A549 (cell line): ENCODE measurements at regions not wholly inside any gene's neighbourhood (a gene's known extent, or its start where the extent isn't known, plus 50 kb on each side); places are given as distances from the start of the nearest gene placed in this dataset.

Source experiments
- ATAC-seq, 2 experiments: fragments of 200-7000 bp in 1 of 2; fragments of >200 bp in 1 of 2; cut with Nextera tagmentation in 1 of 2; cut with Tn5 transposase in 1 of 2; 3 replicates each; pipeline versions ENCODE4 v1.8.0 to v1.9.1; 2018 to 2020; ENCODE audit warnings: mild to moderate bottlenecking in 1 of 2, moderate library complexity in 1 of 2
- CTCF ChIA-PET: fragments of 300-600 bp; sonication (Branson Sonifier 250); formaldehyde crosslinking; extraction: SDS; loops from one replicate; lab custom pipeline; 2021; ENCODE audit warnings: antibody characterized with exemption, inconsistent platforms; lab: Yijun Ruan, JAX
- POLR2A ChIA-PET: fragments of 350-600 bp; formaldehyde crosslinking; extraction: SDS; loops from one replicate; lab custom pipeline; 2021; ENCODE audit warnings: antibody characterized with exemption, inconsistent platforms; lab: Yijun Ruan, JAX
- DNase-seq, 2 experiments: peaks; one replicate each; pipeline versions ENCODE4 v3.0.0 to v3.0.0-alpha.2; 2011 to 2016; ENCODE audit warnings: low read depth in 1 of 2, low spot score in 1 of 2
- FAIRE-seq: peaks from 2 replicates; lab custom pipeline; 2011; peaks lifted over from hg19 to GRCh38; lab: Jason Lieb, UNC
- H3K27ac ChIP-seq, 2 experiments: fragments of >200 bp; sonication (Bioruptor Twin); formaldehyde crosslinking; 3 replicates each; pipeline ENCODE4 v1.5.1; 2016 to 2017
- H3K4me1 ChIP-seq: fragments of >200 bp; sonication (Bioruptor Twin); formaldehyde crosslinking; 3 replicates; pipeline ENCODE4 v1.6.1; 2016
- H3K4me2 ChIP-seq: fragments of >200 bp; sonication (Bioruptor Twin); formaldehyde crosslinking; 3 replicates; pipeline ENCODE4 v1.6.1; 2016
- H3K4me3 ChIP-seq: fragments of >200 bp; sonication (Bioruptor Twin); formaldehyde crosslinking; 3 replicates; pipeline ENCODE4 v1.5.1; 2016
- H3K9me3 ChIP-seq: fragments of >200 bp; sonication (Bioruptor Twin); formaldehyde crosslinking; 3 replicates; pipeline ENCODE4 v1.6.1; 2016
- BCL3 ChIP-seq: fragments of >200 bp; sonication (Bioruptor Twin); formaldehyde crosslinking; IDR thresholded peaks from 3 replicates; pipeline ENCODE4 v1.6.1; 2016
- BHLHE40 ChIP-seq: IDR thresholded peaks from 2 replicates; pipeline ENCODE4 v1.6.1; 2012; ENCODE audit warnings: low read depth, low read length, inconsistent platforms
- CBX2 ChIP-seq: fragments of 200-600 bp; sonication (generic); IDR thresholded peaks from 2 replicates; pipeline ENCODE4 v1.6.1; 2016; ENCODE audit warnings: low read depth, mild to moderate bottlenecking, borderline replicate concordance
- CBX8 ChIP-seq: fragments of 200-600 bp; sonication (generic); IDR thresholded peaks from 2 replicates; pipeline ENCODE4 v1.6.1; 2016
- CHD2 ChIP-seq: fragments of 150-350 bp; IDR thresholded peaks from 2 replicates; pipeline ENCODE4 v1.6.1; 2014; ENCODE audit warnings: low read length; ENCODE audit not compliant: partially characterized antibody
- CHD4 ChIP-seq: fragments of 200-600 bp; sonication (generic); IDR thresholded peaks from 2 replicates; pipeline ENCODE4 v1.6.1; 2016; ENCODE audit warnings: antibody characterized with exemption, mild to moderate bottlenecking, borderline replicate concordance
- ELK1 ChIP-seq: fragments of 150-350 bp; IDR thresholded peaks from 2 replicates; pipeline ENCODE4 v1.6.1; 2014; ENCODE audit warnings: low read depth, mild to moderate bottlenecking, low read length
- ESRRA ChIP-seq: fragments of 150-350 bp; IDR thresholded peaks from 2 replicates; pipeline ENCODE4 v1.6.1; 2014; ENCODE audit warnings: mild to moderate bottlenecking, low read length, borderline replicate concordance
- FOSB ChIP-seq: fragments of 250-450 bp; sonication (Bioruptor Pico); IDR thresholded peaks from 2 replicates; pipeline ENCODE4 v1.5.0; 2020; ENCODE audit warnings: mild to moderate bottlenecking, moderate library complexity
- HDAC2 ChIP-seq: fragments of 200-600 bp; sonication (generic); IDR thresholded peaks from 2 replicates; pipeline ENCODE4 v1.6.1; 2016
- NFE2L2 ChIP-seq: fragments of 150-350 bp; conservative IDR thresholded peaks from 2 replicates; pipeline ENCODE4 v1.6.1; 2014; ENCODE audit warnings: low read length
- NR3C1 ChIP-seq: fragments of >200 bp; sonication (Bioruptor Twin); formaldehyde crosslinking; IDR thresholded peaks from 3 replicates; pipeline ENCODE4 v1.6.1; 2017
- PBX3 ChIP-seq: IDR thresholded peaks from 2 replicates; pipeline ENCODE4 v1.6.1; 2012
- PHF8 ChIP-seq: fragments of 200-600 bp; sonication (generic); IDR thresholded peaks from 2 replicates; pipeline ENCODE4 v1.6.1; 2016; ENCODE audit warnings: low read depth, mild to moderate bottlenecking, antibody characterized with exemption, moderate library complexity, borderline replicate concordance
- POLR2AphosphoS2 ChIP-seq: conservative IDR thresholded peaks from 2 replicates; pipeline ENCODE4 v1.6.1; 2012; ENCODE audit warnings: low read length, improper control_type of control experiment, inconsistent platforms
- RARB ChIP-seq: fragments of 250-450 bp; sonication (Bioruptor Pico); IDR thresholded peaks from 2 replicates; pipeline ENCODE4 v1.8.0; 2021; ENCODE audit warnings: mild to moderate bottlenecking, moderate library complexity
- RCOR1 ChIP-seq: fragments of 150-350 bp; IDR thresholded peaks from 2 replicates; pipeline ENCODE4 v1.6.1; 2014; ENCODE audit warnings: antibody characterized with exemption, low read length, low read depth
- RFX5 ChIP-seq: fragments of 450-650 bp; IDR thresholded peaks from 2 replicates; pipeline ENCODE4 v1.7.1; 2014; ENCODE audit warnings: antibody characterized with exemption, mild to moderate bottlenecking, moderate library complexity
- RNF2 ChIP-seq: fragments of 200-600 bp; sonication (generic); IDR thresholded peaks from 2 replicates; pipeline ENCODE4 v1.6.1; 2016; ENCODE audit warnings: low read depth, mild to moderate bottlenecking, antibody characterized with exemption, moderate library complexity, borderline replicate concordance
- SMC3 ChIP-seq: fragments of >200 bp; sonication (Bioruptor Twin); formaldehyde crosslinking; IDR thresholded peaks from 3 replicates; pipeline ENCODE4 v1.6.1; 2018; ENCODE audit warnings: inconsistent platforms
- TP53 ChIP-seq: fragments of 250-450 bp; sonication (Bioruptor Pico); IDR thresholded peaks from 2 replicates; pipeline ENCODE4 v1.5.0; 2021; ENCODE audit warnings: mild to moderate bottlenecking, moderate library complexity
- USF2 ChIP-seq: fragments of 450-650 bp; IDR thresholded peaks from 2 replicates; pipeline ENCODE4 v1.6.1; 2014; ENCODE audit warnings: antibody characterized with exemption
- ZC3H11A ChIP-seq: fragments of 450-650 bp; IDR thresholded peaks from 2 replicates; pipeline ENCODE4 v1.6.1; 2014; ENCODE audit warnings: antibody characterized with exemption, mild to moderate bottlenecking
- ZNF302 ChIP-seq: fragments of 250-450 bp; sonication (Bioruptor Pico); IDR thresholded peaks from 2 replicates; pipeline ENCODE4 v1.9.0; 2021; ENCODE audit warnings: inconsistent platforms, mild to moderate bottlenecking, moderate library complexity
- ZSCAN20 ChIP-seq: fragments of 250-450 bp; sonication (Bioruptor Pico); IDR thresholded peaks from 2 replicates; pipeline ENCODE4 v1.8.0; 2022; ENCODE audit warnings: mild to moderate bottlenecking, moderate library complexity
- WGBS: methylation state at CpG from one replicate; pipeline ENCODE4 v1.1.6; 2017; ENCODE audit errors: missing lambda C conversion rate; 5-methylcytosine and 5-hydroxymethylcytosine counted together
- TF ChIP-seq, protein P1 (sequence below): fragments of >200 bp; sonication (Bioruptor Twin); formaldehyde crosslinking; IDR thresholded peaks from 3 replicates; pipeline ENCODE4 v1.5.1; 2016

- ATAC-seq (no peak), FAIRE-seq (no peak), DNase-seq (no peak)
- Histone ChIP-seq H3K4me2 (no peak overlapping the region), H3K4me1 (no peaks in the 10 kb centered on the region), H3K4me3 (no peak overlapping the region), H3K9me3 (no peaks in the 10 kb centered on the region), H3K27ac (no peak overlapping the region)
- ChIA-PET POLR2A (no interaction called here), CTCF (no interaction called here)
- 18% methylated on average over 2 of the region's 2 CpGs for WGBS
- TF ChIP-seq POLR2AphosphoS2 (no peak), TP53 (no peak), RFX5 (no peak), ZC3H11A (no peak)
Measured at GRCh38 chr2:57126410-57126809, 920.2 kb upstream of the VRK2 start.

GRCh38 chr2:57139179-57139578 lies 907.4 kb upstream of the VRK2 start:
- TF ChIP-seq BCL3: no peak
- no peak for TF ChIP-seq ELK1
- no peak for TF ChIP-seq SMC3
- TF ChIP-seq CHD2: no peak
- no peak for TF ChIP-seq ZNF302 (CRISPR knock-in tag)
- TF ChIP-seq HDAC2: no peak
- no peak for TF ChIP-seq PHF8
- no peak for TF ChIP-seq ZSCAN20 (CRISPR knock-in tag)
- no peak for TF ChIP-seq RNF2
- TF ChIP-seq CBX8: no peak
- TF ChIP-seq TP53: no peak
- TF ChIP-seq BHLHE40: no peak
- TF ChIP-seq FOSB (CRISPR knock-in tag): no peak
- no peak for TF ChIP-seq CHD4
- no peak for TF ChIP-seq USF2
- no peak for TF ChIP-seq CBX2
- TF ChIP-seq, all 56 proteins: peak for 0

DNA sequence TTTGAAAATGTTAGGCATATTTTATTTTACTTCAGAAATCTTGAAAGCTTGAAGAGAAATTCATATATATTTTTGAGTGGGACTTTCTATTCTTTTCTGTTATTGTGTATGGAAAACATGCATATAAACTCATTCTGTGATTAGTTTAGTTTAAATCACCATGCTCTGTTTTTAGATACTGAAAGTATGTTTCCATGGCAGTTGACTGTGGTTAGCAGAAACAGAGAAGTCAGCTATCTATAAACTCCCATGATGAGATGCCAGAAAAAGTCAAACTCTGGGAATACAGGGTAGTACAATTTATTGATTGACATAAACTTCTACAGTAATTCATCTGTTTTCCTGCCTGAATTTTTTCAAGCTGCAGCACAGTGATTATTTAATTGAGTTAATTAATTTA lies 905.3 kb upstream of the VRK2 start:
- ChIA-PET POLR2A (no interaction called here), CTCF (interaction anchor here (1.1 kb wide), 1 partner anchor 958 kb away, joined by 3 read pairs; the partner anchor contains the start of gene CCDC85A)
- no peak for TF ChIP-seq RARB
- TF ChIP-seq CBX8: no peak
- TF ChIP-seq PBX3: no peak
- TF ChIP-seq, protein P1, sequence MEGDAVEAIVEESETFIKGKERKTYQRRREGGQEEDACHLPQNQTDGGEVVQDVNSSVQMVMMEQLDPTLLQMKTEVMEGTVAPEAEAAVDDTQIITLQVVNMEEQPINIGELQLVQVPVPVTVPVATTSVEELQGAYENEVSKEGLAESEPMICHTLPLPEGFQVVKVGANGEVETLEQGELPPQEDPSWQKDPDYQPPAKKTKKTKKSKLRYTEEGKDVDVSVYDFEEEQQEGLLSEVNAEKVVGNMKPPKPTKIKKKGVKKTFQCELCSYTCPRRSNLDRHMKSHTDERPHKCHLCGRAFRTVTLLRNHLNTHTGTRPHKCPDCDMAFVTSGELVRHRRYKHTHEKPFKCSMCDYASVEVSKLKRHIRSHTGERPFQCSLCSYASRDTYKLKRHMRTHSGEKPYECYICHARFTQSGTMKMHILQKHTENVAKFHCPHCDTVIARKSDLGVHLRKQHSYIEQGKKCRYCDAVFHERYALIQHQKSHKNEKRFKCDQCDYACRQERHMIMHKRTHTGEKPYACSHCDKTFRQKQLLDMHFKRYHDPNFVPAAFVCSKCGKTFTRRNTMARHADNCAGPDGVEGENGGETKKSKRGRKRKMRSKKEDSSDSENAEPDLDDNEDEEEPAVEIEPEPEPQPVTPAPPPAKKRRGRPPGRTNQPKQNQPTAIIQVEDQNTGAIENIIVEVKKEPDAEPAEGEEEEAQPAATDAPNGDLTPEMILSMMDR: no peak
- TF ChIP-seq ZC3H11A: no peak
- TF ChIP-seq TP53: no peak
- TF ChIP-seq NFE2L2: no peak
- TF ChIP-seq NR3C1: no peak
- TF ChIP-seq ESRRA: no peak
- TF ChIP-seq RCOR1: no peak
- DNase-seq: no peak
- no peak for ATAC-seq
- no peaks in the 10 kb centered on the region for H3K9me3 ChIP-seq
- no peak overlapping the region for H3K4me3 ChIP-seq
- H3K4me1 ChIP-seq: no peaks in the 10 kb centered on the region
- H3K4me2 ChIP-seq: no peak overlapping the region
- FAIRE-seq: no peak
- H3K27ac ChIP-seq: no peak overlapping the region

More at GRCh38 chr2:57139179-57139578, 907.4 kb upstream of the VRK2 start:
- H3K4me1 ChIP-seq: no peaks in the 10 kb centered on the region
- no peak overlapping the region for H3K4me2 ChIP-seq
- WGBS: 7% methylated on average over 1 of the region's 1 CpG
- POLR2A ChIA-PET: no interaction called here
- FAIRE-seq: no peak
- H3K4me3 ChIP-seq: no peak overlapping the region
- CTCF ChIA-PET: no interaction called here
- no peak overlapping the region for H3K27ac ChIP-seq
- no peak for DNase-seq
- no peaks in the 10 kb centered on the region for H3K9me3 ChIP-seq
- ATAC-seq: no peak
